SW480 (cell line): ENCODE measurements at regions not wholly inside any gene's neighbourhood (a gene's known extent, or its start where the extent isn't known, plus 50 kb on each side); places are given as distances from the start of the nearest gene placed in this dataset.

Source experiments
- DNase-seq: peaks from one replicate; pipeline ENCODE4 v3.0.0-alpha.2; 2016; ENCODE audit warnings: low spot score

- DNase-seq, result no peak
These were observed 367.7 kb upstream of the SHH start for GRCh38 chr7:156179872-156180390.

DNA sequence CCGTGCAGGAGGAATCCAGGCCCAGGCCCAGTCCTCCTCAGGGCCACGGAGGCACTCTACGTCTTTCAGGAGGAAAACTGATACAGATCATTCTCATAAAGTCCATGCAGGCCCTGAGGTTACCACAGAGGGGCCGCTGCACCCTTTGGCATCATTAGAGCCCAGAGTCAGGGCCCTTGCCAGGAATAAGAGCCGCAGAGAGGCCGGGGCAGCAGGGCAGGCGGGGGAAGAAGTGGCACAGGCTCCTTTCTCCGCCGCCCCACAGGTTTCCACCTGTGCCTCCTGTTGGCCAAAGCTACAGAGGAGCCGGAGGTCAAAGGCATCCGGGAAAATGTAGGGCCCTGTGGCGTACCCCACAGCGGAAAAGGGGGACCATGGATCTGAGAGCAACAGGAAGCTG lies 366.6 kb upstream of the SHH start:
- no peak for DNase-seq

GRCh38 chr7:156178214-156178613 lies 366.0 kb upstream of the SHH start:
- DNase-seq, result no peak

GRCh38 chr7:156177422-156178055 lies 365.3 kb upstream of the SHH start:
- no peak for DNase-seq

- DNase-seq, result no peak
These were observed 363.8 kb upstream of the SHH start for GRCh38 chr7:156176039-156176438.

GRCh38 chr7:156175003-156175402 lies 362.7 kb upstream of the SHH start:
- DNase-seq, result no peak

DNA sequence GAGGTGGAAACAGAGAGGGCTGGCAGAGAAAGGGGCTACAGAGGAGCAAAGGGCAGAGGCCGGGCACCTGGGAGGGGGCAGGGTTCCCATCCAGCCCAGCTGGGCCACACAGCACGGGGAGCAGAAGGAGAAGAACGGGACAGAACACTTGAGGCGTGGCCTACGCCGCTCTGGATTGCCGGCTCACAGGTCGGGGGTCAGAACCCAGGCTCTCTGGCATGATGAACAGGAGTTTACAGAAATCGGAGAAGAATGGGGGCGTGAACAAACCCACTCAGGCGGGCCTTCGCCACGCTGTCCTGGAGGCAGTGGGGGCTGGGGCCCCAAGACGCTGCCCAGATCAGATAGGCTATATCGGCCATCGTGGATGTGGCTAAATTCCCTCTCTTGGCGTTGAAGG lies 362.2 kb upstream of the SHH start:
- no peak for DNase-seq

- DNase-seq, result no peak
These were observed 361.6 kb upstream of the SHH start for GRCh38 chr7:156173748-156174353.

GRCh38 chr7:156173346-156173745 lies 361.1 kb upstream of the SHH start:
- no peak for DNase-seq

- DNase-seq, result no peak
These were observed 360.4 kb upstream of the SHH start for GRCh38 chr7:156172638-156173037.

DNA sequence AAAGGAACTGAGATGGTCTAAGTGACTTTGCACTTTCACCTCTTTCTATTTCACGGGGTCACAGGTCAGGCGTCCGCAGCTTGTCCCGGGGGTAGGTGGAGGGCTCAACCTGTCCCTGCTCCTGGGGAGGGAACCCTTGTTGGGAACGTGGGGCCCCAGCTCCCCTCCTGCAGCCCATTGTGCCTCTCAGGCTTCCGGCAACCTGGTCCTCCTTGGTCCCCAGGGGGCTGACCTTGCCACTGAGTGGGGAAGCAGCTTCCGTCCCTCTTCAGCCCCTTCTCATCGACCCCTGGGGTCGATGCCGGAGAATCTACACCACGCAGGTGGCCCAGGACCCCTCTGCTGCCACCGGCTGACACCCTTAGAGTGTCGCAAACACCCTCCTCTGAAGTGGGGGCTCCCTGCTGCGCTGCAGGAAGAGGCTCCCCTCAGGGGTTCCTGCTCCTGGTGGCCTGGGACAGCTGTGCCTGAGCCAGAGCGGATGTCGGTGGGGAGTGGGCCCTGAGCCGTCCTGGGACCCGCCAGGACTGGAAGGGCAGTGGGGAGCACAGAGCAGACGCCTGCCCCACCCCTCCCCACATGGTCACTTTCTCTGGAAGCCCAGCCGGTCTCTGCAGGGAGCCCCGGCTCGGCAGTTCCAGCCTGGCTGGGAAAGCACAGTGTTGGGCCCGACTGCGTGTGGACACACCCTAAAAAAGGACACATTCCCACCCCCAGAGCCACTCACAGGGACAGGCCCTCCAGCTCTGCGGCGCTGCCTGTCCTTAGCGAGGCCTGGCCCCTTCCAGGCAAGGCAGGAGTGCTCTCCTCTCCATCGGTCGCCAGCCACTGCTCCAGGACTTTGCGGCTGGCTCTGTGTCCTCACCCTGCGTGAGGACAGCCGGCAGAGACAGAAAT lies 357.5 kb upstream of the SHH start:
- no peak for DNase-seq

DNA sequence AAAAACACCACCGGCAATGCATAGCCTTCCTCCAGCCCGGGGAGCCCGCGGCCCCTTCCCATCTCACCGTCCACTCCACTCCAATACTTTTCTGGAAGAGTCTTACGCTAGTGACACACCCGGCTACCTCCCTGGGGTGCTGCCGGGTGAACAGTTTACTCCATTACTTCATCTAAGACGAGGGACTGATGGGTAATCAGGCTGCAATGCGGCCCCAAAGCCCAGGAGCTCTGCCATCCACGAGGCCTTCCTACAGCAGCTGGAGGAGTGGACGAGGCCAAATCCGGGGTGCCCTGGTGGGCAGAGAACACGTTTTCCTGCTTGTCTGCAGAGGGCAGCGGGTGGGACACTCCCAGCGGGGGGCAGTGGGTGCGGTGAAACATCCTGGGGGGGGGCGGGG lies 356.2 kb upstream of the SHH start:
- no peak for DNase-seq

- no peak for DNase-seq
These were observed 355.7 kb upstream of the SHH start for GRCh38 chr7:156167987-156168386.

GRCh38 chr7:156167417-156167807 lies 355.1 kb upstream of the SHH start:
- no peak for DNase-seq

- no peak for DNase-seq
These were observed 354.6 kb upstream of the SHH start for GRCh38 chr7:156166692-156167416.

DNA sequence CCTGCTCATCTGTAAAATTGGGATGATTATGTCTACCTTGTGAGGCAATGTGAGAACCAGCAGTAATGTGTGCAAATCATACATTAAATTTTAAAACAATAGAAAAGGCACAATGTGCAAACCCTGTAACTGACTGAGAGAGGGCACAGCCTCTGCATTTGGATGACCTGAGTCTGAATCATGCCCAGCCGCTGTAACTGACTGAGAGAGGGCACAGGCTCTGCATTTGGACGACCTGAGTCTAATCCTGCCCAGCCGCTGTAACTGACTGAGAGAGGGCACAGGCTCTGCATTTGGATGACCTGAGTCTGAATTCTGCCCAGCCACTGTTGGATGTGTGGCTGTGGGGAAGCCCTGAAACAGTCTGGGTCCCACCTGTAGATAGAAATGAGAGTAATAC lies 351.5 kb upstream of the SHH start:
- DNase-seq, result no peak

GRCh38 chr7:156162451-156162850 lies 350.2 kb upstream of the SHH start:
- DNase-seq, result no peak

DNA sequence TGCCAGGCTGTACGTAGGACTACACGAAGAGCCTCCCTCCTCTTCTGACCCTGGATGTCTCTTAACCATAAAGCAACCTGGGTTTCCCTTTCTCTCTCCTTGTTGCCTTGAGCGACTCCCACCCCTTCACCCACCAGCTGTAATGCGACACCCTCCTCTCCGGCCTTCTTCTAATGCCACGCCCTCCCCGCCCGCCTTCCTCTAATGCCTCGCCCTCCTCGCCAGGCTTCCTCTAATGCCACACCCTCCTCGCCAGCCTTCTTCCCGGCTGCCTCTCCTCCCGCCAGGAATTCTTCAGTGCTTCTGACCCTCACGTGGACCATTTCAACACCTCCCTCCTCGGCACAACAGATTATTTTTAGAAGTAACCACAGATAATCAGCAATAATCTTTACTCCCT lies 348.5 kb upstream of the SHH start:
- DNase-seq, result peak; percentile 66

DNA sequence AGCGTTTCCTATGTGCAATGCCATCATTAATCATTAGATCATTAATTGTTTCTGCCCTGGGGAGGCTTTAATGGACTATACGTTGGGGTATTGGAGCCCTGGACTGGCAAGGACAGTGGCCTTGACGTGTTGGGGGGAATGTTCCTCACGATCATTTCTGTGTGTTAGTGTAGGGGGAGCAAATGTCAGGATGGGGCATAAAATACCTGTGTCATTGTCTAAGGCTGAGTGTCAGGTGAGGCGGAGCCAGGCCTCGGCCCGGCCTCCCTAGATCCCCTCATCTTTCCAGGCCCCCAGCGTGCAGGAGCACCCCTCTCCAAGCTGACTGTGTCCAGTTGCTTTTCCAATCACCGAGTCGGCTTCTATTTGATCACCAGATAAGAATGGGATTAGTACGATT lies 346.4 kb upstream of the SHH start:
- no peak for DNase-seq

- no peak for DNase-seq
These were observed 345.9 kb upstream of the SHH start for GRCh38 chr7:156158213-156158612.

DNA sequence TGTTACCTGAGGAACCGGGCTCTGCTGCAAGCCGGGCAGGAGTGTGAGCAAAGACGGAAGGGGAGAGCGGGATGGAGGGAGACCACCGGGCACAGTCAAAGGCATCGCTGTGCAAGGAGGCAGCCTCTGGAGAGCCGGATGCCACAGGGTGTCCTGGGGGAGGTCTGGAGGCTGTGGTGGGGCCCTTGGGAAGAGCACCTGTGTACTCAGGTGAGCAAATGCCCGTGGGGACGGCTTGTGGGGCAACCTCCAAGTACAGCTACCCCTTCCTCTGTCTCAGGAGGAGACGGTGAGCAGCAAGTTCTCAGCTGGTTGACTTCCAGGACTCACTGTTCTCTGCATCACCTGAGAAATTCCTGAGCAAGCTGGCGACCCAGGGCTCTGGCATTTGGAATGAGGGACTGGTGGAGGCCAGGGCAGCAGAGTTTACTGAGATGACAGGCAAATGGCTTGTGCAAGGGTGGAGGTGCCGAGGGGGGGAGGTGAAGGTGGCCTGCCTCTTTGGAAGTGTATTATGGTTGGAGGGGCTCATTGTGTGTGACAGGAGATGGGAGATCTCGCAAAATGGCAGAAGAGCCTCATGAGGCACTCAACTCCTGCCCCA lies 345.2 kb upstream of the SHH start:
- DNase-seq, result no peak
